Inflammatory macrophage (primary cell): ENCODE measurements at regions not wholly inside any gene's neighbourhood (a gene's known extent, or its start where the extent isn't known, plus 50 kb on each side); places are given as distances from the start of the nearest gene placed in this dataset.

Experiments used
- DNase-seq, 2 donors: peaks; one replicate each; pipeline ENCODE4 v3.0.0-alpha.2; 2020 to 2022

- DNase-seq, result no peak
Measured at GRCh38 chr13:34003656-34004055, 185.7 kb downstream of the RFC3 start.

GRCh38 chr13:34004676-34005075, 186.7 kb downstream of the RFC3 start:
- no peak for DNase-seq

GRCh38 chr13:34006011-34006410, 188.1 kb downstream of the RFC3 start:
- no peak for DNase-seq

GRCh38 chr13:34011552-34012085, 193.7 kb downstream of the RFC3 start:
- no peak for DNase-seq

- DNase-seq, result no peak
Measured at GRCh38 chr13:34012382-34012781, 194.4 kb downstream of the RFC3 start.

- no peak for DNase-seq
Measured at GRCh38 chr13:34013061-34013460, 195.1 kb downstream of the RFC3 start.

GRCh38 chr13:34017231-34017630, 199.3 kb downstream of the RFC3 start:
- no peak for DNase-seq

- DNase-seq, result no peak
Measured at GRCh38 chr13:34019870-34020269, 201.9 kb downstream of the RFC3 start.

GRCh38 chr13:34020388-34020787, 202.4 kb downstream of the RFC3 start:
- DNase-seq, result no peak

GRCh38 chr13:34021619-34022018, 203.7 kb downstream of the RFC3 start:
- DNase-seq, result no peak

- no peak for DNase-seq
Measured at GRCh38 chr13:34025746-34026145, 207.8 kb downstream of the RFC3 start.

GRCh38 chr13:34026308-34026707, 208.4 kb downstream of the RFC3 start:
- no peak for DNase-seq

GRCh38 chr13:34028496-34029442, 210.8 kb downstream of the RFC3 start:
- no peak for DNase-seq

GRCh38 chr13:34030782-34031181, 212.8 kb downstream of the RFC3 start:
- no peak for DNase-seq

GRCh38 chr13:34031610-34032009, 213.7 kb downstream of the RFC3 start:
- DNase-seq, result no peak

GRCh38 chr13:34034411-34034810, 216.5 kb downstream of the RFC3 start:
- no peak for DNase-seq

- DNase-seq, result no peak
Measured at GRCh38 chr13:34035178-34035577, 217.2 kb downstream of the RFC3 start.

GRCh38 chr13:34035676-34036325, 217.9 kb downstream of the RFC3 start:
- no peak for DNase-seq

- DNase-seq, result no peak
Measured at GRCh38 chr13:34037636-34038540, 219.9 kb downstream of the RFC3 start.

GRCh38 chr13:34038541-34039068, 220.7 kb downstream of the RFC3 start:
- DNase-seq, result no peak

- DNase-seq, result no peak
Measured at GRCh38 chr13:34039678-34040077, 221.7 kb downstream of the RFC3 start.

GRCh38 chr13:34040863-34041262, 222.9 kb downstream of the RFC3 start:
- no peak for DNase-seq
